ENCODE measurements at regions not wholly inside any gene's neighbourhood (a gene's known extent, or its start where the extent isn't known, plus 50 kb on each side); places are given as distances from the start of the nearest gene placed in this dataset.

DNA sequence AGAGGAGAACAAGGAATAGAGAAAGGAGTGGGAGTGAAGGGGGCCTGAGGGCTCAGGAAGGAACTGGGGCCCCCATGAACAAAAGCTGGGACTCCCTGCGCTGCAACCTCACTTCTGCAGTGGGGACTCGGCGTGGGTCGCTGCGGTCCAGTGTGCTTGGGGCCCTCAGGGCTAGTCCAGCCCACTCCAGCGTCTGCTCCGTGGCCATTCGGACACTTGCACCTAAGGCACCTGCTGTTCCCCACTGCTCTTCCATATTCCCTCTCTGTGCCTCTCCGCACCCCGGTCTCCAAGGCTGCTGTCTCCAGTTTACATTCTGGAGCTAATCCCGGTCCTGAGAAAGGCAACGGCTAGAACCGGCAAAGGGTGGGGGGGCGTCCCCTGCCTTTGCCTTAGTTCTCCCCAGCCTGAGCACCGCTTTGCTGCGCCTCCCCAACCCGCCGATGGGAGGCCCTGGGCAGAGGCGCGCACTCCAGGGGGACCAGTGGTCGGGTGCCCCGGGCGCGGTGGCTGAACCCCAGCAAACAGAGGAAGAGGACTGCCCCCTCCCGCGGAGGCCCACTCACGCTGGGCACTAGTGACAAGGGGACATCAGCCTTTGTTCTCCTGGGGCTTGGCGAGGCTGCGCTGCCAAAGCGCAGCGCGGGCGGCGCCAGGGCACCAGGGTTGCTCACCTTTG, 327.7 kb upstream of the F9 start:
- POLR2A ChIA-PET = no interaction called here
- Mint-ChIP-seq H3K36me3 (no peaks in the 10 kb centered on the region), H3K4me3 (no peak overlapping the region), H3K27ac (no peak overlapping the region), H3K9me3 (no peaks in the 10 kb centered on the region), H3K27me3 (peaks cover 24% of the 10 kb centered on the region), H3K4me1 (no peaks in the 10 kb centered on the region)
- no peak for ATAC-seq (ENCODE audit: low read depth)
- DNase-seq = no peak

DNA sequence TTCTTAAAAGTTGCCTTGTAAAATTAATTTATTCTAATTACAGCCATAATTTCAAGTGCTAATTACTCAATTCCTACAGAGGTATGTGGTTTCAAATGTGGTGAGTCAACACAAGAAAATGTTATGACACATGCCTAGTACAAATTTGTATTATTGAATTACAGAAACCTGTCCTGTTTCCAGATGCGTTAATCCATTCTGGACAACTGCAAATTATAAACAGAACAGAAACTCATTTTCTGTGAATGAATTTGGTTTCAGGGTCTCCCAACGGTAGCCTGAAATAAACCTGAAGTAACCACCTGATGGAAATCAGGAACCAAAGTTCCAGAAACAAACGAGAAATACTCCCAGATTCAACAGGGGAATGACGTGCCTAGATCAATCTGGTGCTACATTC, 328.6 kb upstream of the F9 start:
- no peaks in the 10 kb centered on the region for H3K4me1 Mint-ChIP-seq
- H3K36me3 Mint-ChIP-seq = no peaks in the 10 kb centered on the region
- no peak overlapping the region for H3K4me3 Mint-ChIP-seq
- peaks cover 24% of the 10 kb centered on the region for H3K27me3 Mint-ChIP-seq
- no peaks in the 10 kb centered on the region for H3K9me3 Mint-ChIP-seq
- no peak overlapping the region for H3K27ac Mint-ChIP-seq
- no peak for DNase-seq
- POLR2A ChIA-PET = no interaction called here
- ATAC-seq (ENCODE audit: low read depth) = no peak

DNA sequence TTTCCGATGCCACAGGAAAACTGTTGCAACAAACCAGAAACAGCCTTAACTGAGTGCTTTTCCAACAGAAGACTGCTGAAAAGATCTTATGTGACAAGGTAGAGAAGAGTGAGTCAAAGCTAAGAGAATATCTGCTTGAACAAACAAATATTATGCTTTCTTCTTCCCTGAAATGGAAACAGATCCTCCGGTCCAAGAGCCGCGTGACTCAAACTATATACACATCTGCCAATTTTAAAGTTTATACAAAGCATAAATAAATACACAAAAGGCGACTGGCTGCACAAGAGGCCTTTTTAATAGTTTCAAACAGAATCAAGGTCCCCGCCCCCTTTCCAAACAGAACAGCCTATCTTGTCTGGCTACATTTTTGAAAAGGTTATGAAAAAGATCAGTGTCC, 329.7 kb upstream of the F9 start:
- ATAC-seq (ENCODE audit: low read depth) (no peak), DNase-seq (no peak)
- no peak overlapping the region for H3K27ac Mint-ChIP-seq
- POLR2A ChIA-PET = no interaction called here
- H3K36me3 Mint-ChIP-seq = no peaks in the 10 kb centered on the region
- no peaks in the 10 kb centered on the region for H3K4me1 Mint-ChIP-seq
- H3K9me3 Mint-ChIP-seq = no peaks in the 10 kb centered on the region
- peaks cover 33% of the 10 kb centered on the region for H3K27me3 Mint-ChIP-seq
- H3K4me3 Mint-ChIP-seq = no peak overlapping the region

GRCh38 chrX:139200346-139200745, 330.2 kb upstream of the F9 start:
- Mint-ChIP-seq H3K27ac (no peak overlapping the region), H3K36me3 (no peaks in the 10 kb centered on the region), H3K9me3 (no peaks in the 10 kb centered on the region)

GRCh38 chrX:139199933-139200332, 330.6 kb upstream of the F9 start:
- no peak for DNase-seq
- Mint-ChIP-seq H3K27ac (no peak overlapping the region), H3K27me3 (peaks cover 37% of the 10 kb centered on the region), H3K36me3 (no peaks in the 10 kb centered on the region), H3K4me3 (no peak overlapping the region), H3K9me3 (no peaks in the 10 kb centered on the region), H3K4me1 (no peaks in the 10 kb centered on the region)
- ATAC-seq (ENCODE audit: low read depth) = no peak
- POLR2A ChIA-PET = no interaction called here

More at GRCh38 chrX:139200346-139200745, 330.2 kb upstream of the F9 start:
- peaks cover 33% of the 10 kb centered on the region for H3K27me3 Mint-ChIP-seq
- ATAC-seq (ENCODE audit: low read depth) = no peak
- H3K4me3 Mint-ChIP-seq = no peak overlapping the region
- POLR2A ChIA-PET = no interaction called here
- no peak for DNase-seq
- no peaks in the 10 kb centered on the region for H3K4me1 Mint-ChIP-seq

DNA sequence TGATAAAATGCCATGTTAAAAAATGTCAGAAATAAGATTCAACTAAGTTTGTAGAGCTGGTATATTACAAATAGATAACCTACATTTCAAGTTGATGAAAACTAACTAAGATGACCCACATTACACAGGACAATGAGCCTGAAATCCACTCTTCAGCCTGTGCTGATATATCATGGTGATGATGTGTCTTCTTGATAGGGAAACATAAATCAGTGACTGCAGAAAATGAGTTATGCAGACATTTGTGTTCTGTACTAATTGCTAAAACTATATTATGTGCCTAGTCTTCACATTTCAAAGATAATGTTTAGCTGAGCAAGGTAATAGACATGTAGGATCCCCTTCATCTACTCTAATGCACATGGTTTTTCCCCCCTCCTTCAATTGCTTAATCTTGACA, 331.6 kb upstream of the F9 start:
- ATAC-seq (ENCODE audit: low read depth) = no peak
- no peaks in the 10 kb centered on the region for H3K36me3 Mint-ChIP-seq
- no peak overlapping the region for H3K4me3 Mint-ChIP-seq
- POLR2A ChIA-PET = no interaction called here
- no peaks in the 10 kb centered on the region for H3K9me3 Mint-ChIP-seq
- H3K4me1 Mint-ChIP-seq = no peaks in the 10 kb centered on the region
- no peak overlapping the region for H3K27ac Mint-ChIP-seq
- H3K27me3 Mint-ChIP-seq = peaks cover 39% of the 10 kb centered on the region
- no peak for DNase-seq

DNA sequence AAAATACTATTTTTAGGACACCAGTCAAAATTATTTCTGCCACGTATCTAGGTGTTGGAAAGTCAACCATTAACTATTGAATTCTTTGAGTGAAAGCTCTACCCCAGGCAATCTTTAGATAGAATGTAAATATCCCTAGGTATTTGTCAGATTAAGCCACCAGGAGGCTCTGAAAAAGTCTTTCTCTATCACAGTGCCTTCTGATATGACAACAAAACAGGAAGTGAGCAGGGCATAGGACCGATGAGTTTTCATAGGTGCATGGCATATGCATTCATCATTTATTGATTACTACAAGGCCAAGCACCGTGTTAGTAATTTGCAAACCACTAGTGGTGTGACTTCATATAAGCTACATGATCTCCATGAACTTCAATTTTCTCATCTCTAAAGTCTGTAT, 333.6 kb upstream of the F9 start:
- H3K9me3 Mint-ChIP-seq = no peaks in the 10 kb centered on the region
- peaks cover 36% of the 10 kb centered on the region for H3K27me3 Mint-ChIP-seq

GRCh38 chrX:139194571-139195280, 335.8 kb upstream of the F9 start:
- peak overlapping the region; percentile 19 for H3K4me3 Mint-ChIP-seq

More for the DNA sequence above, 333.6 kb upstream of the F9 start:
- H3K4me3 Mint-ChIP-seq = no peak overlapping the region
- no peak overlapping the region for H3K27ac Mint-ChIP-seq
- POLR2A ChIA-PET = no interaction called here
- H3K4me1 Mint-ChIP-seq = no peaks in the 10 kb centered on the region
- ATAC-seq (ENCODE audit: low read depth) (no peak), DNase-seq (no peak)
- no peaks in the 10 kb centered on the region for H3K36me3 Mint-ChIP-seq

DNA sequence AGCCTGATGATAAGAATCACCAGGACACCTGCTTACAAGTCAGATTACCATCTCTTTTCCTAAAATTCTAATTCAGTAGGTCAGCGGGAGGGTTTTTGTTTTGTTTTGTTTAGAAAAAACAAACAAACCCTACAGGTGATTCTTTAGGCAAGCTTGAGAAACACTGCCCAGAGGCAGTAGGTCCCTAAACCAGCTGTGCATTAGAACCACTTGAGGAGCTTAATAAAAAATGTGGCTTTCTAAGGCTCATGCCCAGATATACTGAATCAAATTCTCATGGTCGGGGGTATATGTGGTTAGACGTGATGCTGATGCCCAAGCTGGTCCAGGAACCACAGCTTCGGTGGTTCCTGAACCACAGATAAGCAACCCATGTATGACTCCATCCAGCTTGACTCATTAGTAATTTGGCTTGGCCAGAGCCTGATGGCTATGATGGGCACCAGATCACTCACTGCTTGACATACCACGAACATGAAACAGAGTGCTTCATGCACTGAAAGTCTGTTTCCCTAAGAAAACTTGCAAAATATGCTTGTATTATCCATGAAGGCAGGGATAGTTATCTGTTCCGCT, 338.1 kb upstream of the F9 start:
- Mint-ChIP-seq H3K27ac (no peak overlapping the region), H3K4me3 (no peak overlapping the region), H3K4me1 (no peaks in the 10 kb centered on the region), H3K27me3 (peaks cover 32% of the 10 kb centered on the region), H3K36me3 (no peaks in the 10 kb centered on the region), H3K9me3 (no peaks in the 10 kb centered on the region)
- POLR2A ChIA-PET = no interaction called here
- DNase-seq (no peak), ATAC-seq (ENCODE audit: low read depth) (no peak)

More at GRCh38 chrX:139194571-139195280, 335.8 kb upstream of the F9 start:
- POLR2A ChIA-PET = no interaction called here
- ATAC-seq (ENCODE audit: low read depth) = no peak
- Mint-ChIP-seq H3K9me3 (no peaks in the 10 kb centered on the region), H3K27ac (no peak overlapping the region), H3K4me1 (no peaks in the 10 kb centered on the region), H3K27me3 (peaks cover 36% of the 10 kb centered on the region), H3K36me3 (no peaks in the 10 kb centered on the region)
- DNase-seq = no peak

DNA sequence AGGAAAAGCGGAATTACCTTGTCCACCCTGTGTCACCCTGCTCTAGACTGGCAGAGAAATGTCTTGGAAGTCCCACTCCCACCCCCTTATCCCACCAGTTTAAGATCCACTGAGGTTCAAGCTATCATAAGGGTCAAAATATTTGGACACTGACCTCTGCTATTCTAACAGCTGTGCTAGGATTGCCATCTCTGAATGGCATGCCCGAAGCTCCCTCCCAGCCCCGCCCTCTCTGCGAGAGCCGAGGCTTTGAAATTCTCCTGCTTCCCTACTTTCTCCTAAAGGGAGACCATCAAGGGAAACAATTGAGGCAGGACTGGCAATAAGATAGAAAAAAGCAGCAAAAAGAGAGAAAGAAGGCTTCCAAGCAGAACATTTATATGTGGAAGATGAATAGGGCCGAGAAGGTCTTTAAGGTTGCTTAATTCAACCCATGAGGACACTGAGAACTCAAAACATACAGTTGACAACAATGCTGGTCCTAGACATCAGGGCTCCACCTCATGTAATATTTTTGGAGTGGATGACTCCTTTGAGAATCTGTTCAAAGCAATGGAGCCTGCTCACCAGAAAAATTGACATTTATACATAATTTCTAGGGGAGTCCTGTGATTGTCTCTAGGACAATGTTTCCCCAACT, 338.7 kb upstream of the F9 start:
- H3K4me3 Mint-ChIP-seq = no peak overlapping the region
- no peaks in the 10 kb centered on the region for H3K4me1 Mint-ChIP-seq
- DNase-seq = no peak
- H3K9me3 Mint-ChIP-seq = no peaks in the 10 kb centered on the region
- no peak for ATAC-seq (ENCODE audit: low read depth)
- no peaks in the 10 kb centered on the region for H3K36me3 Mint-ChIP-seq
- H3K27ac Mint-ChIP-seq = no peak overlapping the region
- peaks cover 31% of the 10 kb centered on the region for H3K27me3 Mint-ChIP-seq
- POLR2A ChIA-PET = no interaction called here

DNA sequence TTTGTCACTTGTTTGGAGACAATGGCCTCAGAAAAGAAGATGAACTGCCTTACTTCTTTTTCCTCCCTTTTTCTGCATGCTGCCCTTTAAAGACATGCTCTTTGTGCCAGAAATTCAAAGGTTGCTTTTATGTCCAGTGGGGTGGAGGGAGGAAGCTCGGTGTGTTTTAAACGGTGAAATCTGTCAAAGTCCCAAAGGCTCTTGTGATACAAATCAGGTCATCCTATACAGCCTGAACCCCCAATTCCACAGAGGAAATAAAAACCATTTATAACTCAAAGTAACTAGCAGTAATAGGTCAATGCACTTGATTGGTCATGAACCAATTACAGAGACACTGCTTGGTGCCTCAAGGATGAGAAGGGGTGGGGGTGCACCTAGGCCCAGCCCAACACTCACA, 339.3 kb upstream of the F9 start:
- no peaks in the 10 kb centered on the region for H3K4me1 Mint-ChIP-seq
- DNase-seq (no peak), ATAC-seq (ENCODE audit: low read depth) (no peak)
- no peaks in the 10 kb centered on the region for H3K9me3 Mint-ChIP-seq
- peaks cover 26% of the 10 kb centered on the region for H3K27me3 Mint-ChIP-seq
- H3K36me3 Mint-ChIP-seq = no peaks in the 10 kb centered on the region
- no peak overlapping the region for H3K4me3 Mint-ChIP-seq
- no peak overlapping the region for H3K27ac Mint-ChIP-seq
- POLR2A ChIA-PET = no interaction called here

DNA sequence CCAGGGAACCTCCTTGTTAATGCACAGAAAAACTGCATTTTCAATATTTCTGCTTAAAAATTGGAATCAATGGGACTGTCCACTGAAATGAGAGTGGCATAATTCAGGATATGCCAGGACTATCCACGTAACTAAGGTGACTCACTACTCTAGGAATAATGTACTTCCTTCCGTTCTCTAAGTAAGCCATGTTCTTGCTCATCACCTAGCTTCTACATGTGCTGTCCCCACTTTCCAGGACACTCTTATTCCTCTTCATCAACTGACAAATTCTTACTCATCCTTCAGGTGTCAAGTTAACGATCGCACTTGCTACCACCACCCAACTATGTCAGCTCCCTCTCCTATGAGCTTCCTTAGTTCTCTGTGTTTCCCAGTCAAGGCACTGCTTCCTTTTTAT, 342.8 kb upstream of the F9 start:
- no peak overlapping the region for H3K4me3 Mint-ChIP-seq
- ATAC-seq (ENCODE audit: low read depth) (no peak), DNase-seq (no peak)
- H3K4me1 Mint-ChIP-seq = no peaks in the 10 kb centered on the region
- H3K27ac Mint-ChIP-seq = no peak overlapping the region
- H3K36me3 Mint-ChIP-seq = no peaks in the 10 kb centered on the region
- H3K9me3 Mint-ChIP-seq = no peaks in the 10 kb centered on the region
- POLR2A ChIA-PET = no interaction called here
- no peaks in the 10 kb centered on the region for H3K27me3 Mint-ChIP-seq

GRCh38 chrX:139186991-139187390, 343.5 kb upstream of the F9 start:
- DNase-seq (no peak), ATAC-seq (ENCODE audit: low read depth) (no peak)
- Mint-ChIP-seq H3K4me3 (no peak overlapping the region), H3K36me3 (no peaks in the 10 kb centered on the region), H3K4me1 (no peaks in the 10 kb centered on the region), H3K27ac (no peak overlapping the region), H3K9me3 (no peaks in the 10 kb centered on the region), H3K27me3 (no peaks in the 10 kb centered on the region)
- POLR2A ChIA-PET = no interaction called here

- H3K4me1 Mint-ChIP-seq = no peaks in the 10 kb centered on the region
- H3K9me3 Mint-ChIP-seq = no peaks in the 10 kb centered on the region
- H3K27me3 Mint-ChIP-seq = no peaks in the 10 kb centered on the region
- ATAC-seq (ENCODE audit: low read depth) = no peak
- no peak for DNase-seq
- H3K4me3 Mint-ChIP-seq = no peak overlapping the region
- POLR2A ChIA-PET = no interaction called here
- no peak overlapping the region for H3K27ac Mint-ChIP-seq
- H3K36me3 Mint-ChIP-seq = no peaks in the 10 kb centered on the region
These were observed 350.9 kb upstream of the F9 start for GRCh38 chrX:139179592-139179991.

All from activated naive CD8-positive, alpha-beta T cell treated with anti-CD3 and anti-CD28 coated beads, Interleukin-2, amount 10 ng/mL, durations not matched to agents 7 days and 5 days (primary cell).